ENCODE measurements at regions not wholly inside any gene's neighbourhood (a gene's known extent, or its start where the extent isn't known, plus 50 kb on each side); places are given as distances from the start of the nearest gene placed in this dataset.

DNA sequence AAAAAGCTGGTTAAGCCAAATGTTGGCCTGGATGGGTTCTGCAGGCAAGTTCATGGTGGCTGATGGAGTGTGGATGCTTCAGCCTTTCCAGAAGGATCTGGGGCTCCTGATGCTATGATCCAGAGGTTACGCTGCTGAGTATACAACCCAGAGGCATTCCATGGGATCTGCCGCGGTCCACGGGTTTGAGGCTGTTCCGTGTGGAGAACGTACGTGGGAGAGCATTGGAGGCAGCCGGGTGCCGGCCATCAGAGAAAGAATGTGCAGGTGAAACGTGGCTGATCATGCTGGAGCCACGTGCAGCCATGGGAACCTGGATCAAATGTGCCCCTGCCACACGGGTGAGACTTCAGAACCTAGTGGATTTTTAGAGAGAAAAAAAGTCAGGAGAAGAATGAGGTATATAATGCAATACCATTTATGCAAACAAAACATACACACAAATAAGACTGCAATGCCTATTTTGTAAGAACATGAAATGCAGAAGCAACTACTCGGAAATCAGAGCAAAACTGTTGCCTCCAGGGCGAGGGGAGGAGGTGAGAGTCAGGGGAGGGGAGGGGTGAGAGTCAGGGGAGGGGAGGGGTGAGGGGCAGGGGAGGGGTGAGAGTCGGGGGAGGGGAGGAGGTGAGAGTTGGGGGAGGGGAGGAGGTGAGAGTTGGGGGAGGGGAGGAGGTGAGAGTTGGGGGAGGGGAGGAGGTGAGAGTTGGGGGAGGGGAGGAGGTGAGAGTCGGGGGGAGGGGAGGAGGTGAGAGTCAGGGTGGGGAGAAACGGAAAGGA lies 116.5 kb upstream of the C1orf174 start:
- DNase-seq (ENCODE audit: low read depth, low spot score) = no peak

DNA sequence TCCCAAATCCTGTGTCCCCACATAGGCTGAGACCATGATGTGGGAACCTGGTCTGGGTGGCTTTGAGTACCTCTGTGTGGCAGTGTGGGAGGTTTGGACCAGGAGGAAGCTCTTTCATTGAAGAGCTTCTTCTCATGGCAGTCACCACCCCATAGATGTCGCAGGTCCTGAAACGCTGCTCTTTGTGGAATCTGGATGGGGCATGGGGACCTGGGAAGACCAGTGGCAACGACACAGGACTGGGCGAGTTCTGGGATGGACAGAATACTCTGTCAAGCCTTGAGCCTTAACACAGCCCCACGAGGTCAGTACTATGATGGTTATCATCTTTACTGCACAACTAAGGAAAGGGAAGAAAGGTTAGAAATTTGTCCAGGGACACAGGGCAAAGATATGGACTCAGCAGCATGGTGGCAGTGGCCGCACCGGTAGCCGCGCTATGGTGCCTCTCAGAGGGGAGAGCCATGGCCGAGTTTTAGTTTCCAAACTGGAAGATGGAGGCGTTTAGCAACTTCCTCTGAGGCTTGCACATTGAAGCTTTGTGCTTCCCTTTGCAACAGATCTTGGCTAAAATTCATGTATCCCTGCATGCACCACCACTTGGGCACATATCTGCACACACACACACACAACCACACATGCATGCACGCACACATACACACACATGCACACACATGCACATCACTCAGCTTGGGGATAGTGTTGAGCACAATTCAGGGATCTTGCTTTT lies 117.7 kb upstream of the C1orf174 start:
- DNase-seq (ENCODE audit: low read depth, low spot score) = no peak

DNA sequence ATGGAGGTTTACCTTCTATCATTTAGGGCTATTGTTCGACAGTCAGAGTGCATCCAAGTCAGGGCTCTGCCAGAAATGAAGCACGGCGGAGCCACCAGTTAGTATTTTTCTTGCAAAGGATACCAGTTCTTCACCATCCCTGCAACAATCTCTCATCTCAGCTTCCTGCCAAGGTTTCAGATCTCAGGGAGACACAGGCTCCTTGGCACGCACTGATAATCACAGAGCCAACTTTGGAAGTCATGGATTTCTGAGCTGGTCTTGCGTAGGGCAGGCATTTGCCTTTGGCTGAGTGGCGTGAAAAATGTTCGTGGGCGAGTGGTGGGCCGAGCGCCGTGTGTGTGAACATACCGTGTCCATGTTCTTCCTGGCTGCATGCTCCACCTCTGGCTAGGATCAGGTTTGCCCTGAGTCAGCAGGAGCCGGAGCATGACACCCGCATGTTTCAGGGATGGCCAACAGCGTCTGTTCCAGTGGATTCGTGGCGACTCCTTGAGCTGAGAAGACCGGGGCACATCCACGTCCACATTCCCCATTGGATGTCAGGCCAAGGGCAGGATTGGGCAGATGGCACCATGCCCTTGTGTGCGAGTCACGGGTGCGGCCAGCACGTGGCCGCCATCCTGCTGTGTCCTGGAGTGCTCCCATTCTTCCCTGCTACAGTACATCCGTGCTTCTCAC lies 118.5 kb upstream of the C1orf174 start:
- DNase-seq (ENCODE audit: low read depth, low spot score) = no peak

DNA sequence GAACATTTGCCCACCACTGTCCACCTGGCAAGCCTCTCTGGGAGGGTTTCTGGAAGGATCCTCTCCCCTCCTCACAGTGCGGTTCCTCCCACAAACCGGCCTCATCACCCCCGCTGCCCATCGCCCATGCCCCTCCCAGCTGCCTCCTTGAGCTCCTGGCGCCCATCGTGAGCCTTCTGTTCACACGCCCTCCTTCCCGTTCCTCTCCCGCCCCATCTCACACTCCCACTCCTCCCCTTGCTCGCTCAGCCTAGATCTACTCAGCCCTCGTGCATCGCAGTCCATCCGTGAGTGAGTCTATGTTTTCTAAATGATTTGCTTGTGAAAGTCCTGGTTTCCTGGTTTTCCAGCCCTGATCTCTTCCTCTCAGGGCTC lies 119.1 kb upstream of the C1orf174 start:
- DNase-seq (ENCODE audit: low read depth, low spot score) = no peak

DNA sequence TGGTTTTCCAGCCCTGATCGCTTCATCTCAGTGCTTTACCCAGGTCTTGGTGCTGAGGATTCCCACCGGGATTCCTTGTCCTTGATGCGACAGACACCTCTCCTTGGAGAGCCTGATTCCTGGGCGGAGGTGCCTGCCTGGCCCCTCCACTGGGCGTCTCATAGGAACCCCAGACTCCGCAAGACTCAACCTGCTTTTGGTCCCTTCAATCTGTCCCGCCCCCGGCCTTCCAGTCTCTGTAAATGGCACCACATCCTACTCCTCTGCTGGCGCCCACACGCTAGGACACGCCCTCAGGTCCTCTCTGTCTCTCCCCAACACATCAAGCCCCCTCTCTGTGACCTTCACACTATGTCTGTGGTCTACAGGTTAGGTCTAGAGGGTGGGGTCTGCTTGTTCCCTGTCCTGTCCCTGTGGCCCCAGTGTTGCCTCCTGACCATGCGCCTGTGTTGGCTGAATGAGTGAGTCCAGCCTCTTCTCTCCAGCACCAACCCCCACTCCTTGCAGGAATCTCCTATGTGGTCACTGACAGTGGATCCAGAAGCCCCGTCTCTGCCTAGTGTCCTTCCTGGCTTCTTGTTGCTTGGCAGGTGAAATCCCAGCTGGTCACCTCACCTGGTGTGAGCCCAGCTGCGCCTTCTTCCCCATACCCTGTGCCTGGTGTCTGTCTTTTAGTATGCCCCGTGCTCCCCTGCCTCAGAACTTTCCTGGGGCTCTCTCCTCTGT lies 119.7 kb upstream of the C1orf174 start:
- DNase-seq (ENCODE audit: low read depth, low spot score) = no peak

DNA sequence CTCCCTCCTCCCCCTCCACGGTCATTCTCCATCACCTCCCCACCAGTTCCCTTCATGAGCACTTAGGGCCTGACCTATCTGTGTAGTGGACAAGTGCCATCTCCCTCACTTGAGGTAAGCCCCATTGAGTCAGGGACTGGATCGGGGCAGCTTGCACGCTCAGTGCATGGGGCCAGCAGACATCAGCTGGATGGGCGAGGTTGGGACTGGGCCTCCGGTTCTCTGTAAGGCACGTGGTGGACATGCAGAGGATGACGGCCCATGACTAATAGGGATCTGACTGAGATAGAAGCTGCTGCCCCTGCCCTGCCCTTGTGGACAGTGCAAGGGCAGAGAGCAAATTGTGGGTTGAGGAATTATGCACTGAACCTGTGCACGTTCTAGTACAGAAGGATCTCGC lies 120.4 kb upstream of the C1orf174 start:
- no peak for DNase-seq (ENCODE audit: low read depth, low spot score)

DNA sequence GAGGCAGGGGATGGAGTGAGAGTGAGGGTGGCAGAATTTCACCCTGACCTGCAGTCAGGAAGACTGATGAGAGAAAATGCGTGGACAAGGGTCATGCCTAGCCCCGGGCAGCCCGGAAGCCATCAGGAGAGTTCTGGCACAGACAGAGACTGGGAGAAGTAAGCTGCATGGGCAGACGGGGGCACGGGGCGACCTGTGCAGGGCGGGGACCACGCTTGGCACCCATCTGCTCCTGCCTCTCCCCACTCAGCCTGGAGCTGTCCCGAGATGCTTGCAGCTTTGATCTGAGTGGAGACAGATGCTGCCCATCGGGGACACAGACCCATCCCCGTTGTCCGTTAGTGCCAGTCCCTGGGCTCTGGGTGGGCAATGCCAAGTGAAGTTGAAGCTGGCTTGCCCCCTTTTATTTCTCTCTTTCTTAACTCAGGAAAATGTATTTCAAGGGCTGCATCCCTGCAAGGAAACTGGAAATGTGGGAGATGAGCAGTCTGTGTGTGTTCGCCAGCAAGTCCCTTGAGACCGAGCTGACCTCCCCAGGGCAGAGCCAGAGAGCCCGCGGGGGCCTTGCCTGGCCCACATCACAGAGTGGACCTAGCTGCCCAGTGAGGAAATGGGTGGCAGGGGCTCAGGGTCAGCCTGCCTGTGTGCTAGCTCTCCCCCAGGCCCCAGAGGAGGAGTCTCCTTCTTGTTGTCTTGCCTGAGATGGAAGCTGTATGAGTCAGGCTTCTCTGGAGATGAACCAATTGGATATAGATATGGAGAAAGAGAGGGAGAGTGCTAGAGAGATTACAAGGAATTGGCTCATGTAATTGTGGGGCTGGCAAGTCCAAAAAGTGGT lies 121.3 kb upstream of the C1orf174 start:
- DNase-seq (ENCODE audit: low read depth, low spot score) = no peak

DNA sequence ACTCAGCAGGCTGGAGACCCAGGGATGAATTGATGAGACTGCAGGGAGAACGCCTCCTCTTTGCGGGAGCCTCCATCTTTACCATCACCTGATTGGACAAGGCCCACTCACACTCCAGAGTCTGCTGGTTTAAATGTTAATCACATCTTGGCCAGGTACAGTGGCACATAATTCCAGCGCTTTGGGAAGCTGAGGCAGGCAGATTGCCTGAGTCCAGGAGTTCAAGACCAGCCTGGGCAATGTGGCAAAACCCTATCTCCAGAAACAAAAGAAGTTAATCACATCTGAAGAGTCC lies 121.8 kb upstream of the C1orf174 start:
- DNase-seq (ENCODE audit: low read depth, low spot score) = no peak

DNA sequence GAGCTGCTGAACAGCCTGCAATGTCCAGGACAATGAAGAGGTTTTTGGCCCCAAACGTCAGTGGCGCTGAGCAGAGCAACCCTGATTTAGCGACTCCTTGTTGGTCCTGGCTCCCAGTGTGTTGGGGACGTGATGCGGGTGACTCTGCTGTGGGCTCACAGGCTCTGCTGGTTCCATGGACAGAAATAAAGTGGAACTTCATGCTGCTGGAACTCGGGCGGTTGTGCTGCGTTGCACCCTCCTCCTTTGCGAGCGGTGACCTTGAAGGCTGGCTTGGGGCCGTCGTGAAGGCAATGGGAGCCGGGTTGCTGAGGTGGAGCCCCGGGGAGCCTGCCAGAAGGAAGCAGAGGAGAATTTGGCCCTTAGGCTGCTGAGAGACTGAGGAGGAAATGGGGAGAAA lies 122.6 kb upstream of the C1orf174 start:
- no peak for DNase-seq (ENCODE audit: low read depth, low spot score)

DNA sequence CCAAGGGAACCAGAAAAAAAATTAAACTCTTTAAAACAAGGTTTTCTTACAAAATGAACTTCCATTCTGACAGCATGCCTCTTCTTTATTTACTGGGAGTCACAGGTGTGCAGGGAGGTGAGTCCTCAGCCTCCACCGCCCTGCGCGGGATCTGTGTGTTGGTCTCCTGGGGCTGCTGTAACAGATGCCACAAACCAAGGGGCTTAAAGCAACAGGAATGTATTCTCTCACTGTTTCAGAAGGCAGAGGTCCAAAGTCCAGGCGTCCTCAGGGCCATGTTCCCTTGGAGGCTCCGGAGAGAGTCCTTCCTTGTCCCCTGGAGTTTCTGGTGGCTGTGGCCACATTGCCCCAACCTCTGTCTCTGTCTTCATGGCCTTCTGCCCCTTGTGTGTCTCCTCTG lies 123.6 kb upstream of the C1orf174 start:
- no peak for DNase-seq (ENCODE audit: low read depth, low spot score)

DNA sequence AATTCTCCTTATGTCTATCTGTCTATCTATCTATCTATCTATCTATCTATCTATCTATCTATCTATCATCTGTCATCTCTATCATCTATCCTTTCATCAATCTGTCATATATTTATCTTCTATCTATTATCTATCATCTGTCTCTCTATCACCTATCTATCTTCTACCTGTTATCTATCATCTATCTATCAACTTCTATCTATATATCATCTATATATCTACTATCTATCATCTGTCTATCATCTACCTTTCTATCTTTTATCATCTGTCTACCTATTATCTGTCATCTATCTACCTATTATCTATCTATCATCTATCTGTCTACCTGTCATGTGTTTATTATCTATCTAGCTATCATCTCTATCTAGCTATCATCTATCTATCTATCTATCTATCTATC lies 124.7 kb upstream of the C1orf174 start:
- no peak for DNase-seq (ENCODE audit: low read depth, low spot score)

DNA sequence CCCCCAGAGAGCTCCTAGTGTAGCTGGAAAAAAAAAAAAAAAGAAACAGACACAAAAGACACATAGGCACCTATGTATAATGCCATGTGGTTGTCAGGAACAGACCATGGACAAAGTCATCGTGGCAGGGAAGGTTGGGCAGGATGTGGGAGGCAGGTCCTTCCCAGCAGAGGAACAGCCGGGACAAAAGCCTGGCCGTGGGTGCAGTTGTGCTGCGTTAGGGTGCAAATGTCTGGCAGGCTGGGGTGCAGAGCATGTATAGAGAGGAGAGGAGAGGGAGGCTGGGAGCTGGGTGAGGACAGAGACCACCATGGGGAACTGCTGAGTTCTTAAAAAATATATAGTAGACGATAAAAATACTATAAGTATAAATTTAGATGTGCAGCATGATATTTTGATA lies 125.7 kb upstream of the C1orf174 start:
- DNase-seq (ENCODE audit: low read depth, low spot score) = no peak

DNA sequence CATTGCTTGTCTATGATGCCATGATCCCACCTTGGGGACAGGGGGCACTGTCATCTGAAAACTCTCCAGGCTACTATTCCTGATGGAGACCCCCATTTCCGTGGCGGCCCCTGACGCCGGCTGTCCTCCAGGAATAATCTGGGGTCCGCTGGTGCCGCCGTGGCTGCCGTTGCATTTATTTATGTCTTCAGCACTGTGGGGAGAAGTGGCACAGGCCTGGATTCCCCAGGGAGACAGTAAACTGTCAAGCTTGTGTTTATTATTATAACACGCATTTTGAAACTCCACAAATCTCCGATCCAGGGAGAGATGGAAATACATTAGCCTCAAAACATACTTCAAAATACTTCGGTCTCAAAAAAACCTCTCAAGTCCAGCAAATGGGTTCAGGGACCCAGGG lies 126.9 kb upstream of the C1orf174 start:
- no peak for DNase-seq (ENCODE audit: low read depth, low spot score)

DNA sequence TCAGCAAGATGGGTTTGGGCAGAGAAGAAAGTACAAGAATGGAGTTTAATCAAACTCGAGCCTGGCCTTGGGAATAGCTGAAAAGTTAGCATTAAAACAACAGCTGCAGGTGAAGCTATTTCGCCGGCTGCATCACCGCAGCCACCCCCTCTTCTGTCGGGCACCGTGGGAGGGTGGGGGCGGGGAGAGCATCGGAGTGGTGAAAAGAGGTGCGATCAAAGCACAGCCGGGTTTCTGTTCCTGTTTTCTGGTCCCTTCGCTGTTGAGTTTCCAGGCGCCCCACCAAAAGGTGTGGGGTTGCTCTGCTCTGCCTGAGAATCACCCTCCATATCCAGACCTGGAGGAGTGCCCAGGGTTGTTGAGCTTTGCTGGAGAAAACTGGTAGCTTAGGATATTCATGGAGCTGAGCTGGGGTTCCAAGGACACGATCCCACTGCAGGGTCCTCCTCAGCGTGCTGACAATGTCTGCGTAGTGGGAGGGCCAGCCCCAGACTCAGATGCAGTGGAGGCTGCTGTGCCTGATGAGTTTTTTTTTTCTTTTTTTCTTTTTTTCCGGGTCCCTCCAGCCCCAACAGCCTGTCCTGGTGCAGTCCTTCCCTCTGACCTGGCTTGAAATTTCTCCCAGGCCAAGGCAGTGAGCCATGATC lies 127.5 kb upstream of the C1orf174 start:
- no peak for DNase-seq (ENCODE audit: low read depth, low spot score)

DNA sequence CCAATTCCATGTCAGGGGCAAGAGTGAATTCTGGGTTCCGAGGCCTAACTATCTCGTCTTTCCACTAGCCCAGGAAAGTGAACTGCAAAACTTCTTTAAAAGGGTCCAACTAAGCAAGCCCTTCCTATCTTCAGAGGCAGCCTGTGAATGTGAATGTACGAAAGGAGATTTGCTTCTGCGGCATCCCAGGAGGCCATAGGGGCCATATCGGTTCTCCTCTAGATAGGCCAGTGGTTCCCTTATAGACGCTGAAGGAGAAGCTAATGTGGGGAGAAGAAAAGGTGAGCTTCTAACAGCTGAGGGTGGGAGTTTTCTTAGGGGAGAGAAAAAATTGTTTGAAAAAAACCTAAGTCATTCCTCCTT lies 128.0 kb upstream of the C1orf174 start:
- DNase-seq (ENCODE audit: low read depth, low spot score) = no peak

DNA sequence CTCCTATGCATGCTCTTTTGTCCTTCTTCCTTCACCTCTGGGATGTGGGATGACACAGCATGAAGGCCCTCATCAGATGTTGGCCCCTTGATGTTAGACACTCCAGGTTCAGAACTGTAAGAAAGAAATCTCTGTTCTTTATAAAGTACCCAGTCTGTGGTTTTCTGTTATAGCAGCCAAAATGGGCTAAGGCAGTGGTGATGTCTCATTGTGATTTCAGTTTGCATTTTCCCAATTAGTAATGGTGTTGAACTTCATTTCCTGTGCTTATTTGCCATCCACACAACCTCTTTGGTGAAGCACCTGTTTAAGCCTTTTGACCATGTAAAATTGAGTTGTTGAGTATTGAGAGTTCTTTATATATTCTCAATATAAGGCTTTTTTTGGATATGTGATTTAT lies 129.3 kb upstream of the C1orf174 start:
- DNase-seq (ENCODE audit: low read depth, low spot score) = no peak

DNA sequence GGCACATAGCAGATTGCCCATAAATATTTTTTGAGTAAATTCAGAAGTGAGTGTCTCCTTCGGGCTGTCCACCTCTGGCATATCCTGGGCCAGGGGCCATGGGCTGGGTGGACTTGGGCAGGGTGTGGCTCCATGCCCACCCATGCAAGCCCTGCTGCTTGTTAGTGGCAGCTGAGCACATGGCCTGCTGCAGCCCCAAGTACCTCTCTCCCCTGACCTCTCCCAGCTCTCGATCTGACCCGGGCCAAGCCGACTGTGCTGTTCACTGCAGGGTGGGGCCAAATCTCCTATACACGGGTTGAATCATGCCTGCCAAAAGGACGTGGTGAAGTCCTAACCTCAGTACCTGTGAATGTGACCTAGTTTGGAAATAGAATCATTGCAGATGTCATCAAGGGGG lies 132.5 kb upstream of the C1orf174 start:
- no peak for DNase-seq (ENCODE audit: low read depth, low spot score)

DNA sequence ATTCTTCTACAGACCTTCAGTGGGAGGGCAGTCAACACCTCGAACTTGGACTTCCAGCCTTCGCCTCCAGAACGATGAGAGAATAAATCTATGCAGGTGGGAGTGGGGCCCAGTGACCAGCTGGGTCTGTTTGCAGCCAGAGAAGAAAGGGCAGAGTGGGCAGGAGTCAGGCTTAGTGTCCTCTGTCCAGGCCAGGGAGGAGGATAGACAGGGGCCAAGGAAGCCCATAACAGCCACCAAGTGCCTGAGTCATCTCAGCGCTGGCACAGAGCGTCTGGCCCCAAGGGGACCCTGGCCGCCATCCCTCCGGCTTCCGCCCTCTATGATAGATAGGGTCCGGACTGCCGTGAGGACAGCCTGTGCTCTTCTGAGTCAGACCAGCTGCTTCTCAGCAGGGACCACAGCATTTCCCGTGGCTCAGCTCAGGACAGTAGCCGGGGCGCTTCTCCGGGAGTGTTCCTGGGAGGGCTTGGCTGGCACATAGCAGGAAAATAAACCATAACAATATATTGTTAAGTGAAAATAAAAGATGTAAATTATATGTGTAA lies 133.1 kb upstream of the C1orf174 start:
- no peak for DNase-seq (ENCODE audit: low read depth, low spot score)

DNA sequence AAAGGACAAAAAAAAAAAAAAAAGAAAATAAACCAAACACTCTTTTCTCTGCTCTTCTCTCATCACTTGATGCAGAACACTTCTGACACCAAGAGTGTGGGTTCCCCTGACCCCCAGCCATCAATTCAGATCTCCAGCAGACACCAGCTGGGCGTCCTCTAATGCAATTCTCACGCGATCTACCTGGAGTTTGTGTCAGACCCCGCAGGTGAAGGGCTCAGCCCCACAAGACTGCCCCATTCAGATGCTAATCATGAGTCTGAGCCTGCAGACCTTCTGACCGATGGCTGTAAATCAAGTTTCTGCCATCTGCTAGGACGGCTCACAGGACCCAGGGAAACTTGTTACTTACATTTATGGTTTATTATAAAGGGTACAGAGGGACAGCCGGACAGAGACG lies 133.6 kb upstream of the C1orf174 start:
- no peak for DNase-seq (ENCODE audit: low read depth, low spot score)

DNA sequence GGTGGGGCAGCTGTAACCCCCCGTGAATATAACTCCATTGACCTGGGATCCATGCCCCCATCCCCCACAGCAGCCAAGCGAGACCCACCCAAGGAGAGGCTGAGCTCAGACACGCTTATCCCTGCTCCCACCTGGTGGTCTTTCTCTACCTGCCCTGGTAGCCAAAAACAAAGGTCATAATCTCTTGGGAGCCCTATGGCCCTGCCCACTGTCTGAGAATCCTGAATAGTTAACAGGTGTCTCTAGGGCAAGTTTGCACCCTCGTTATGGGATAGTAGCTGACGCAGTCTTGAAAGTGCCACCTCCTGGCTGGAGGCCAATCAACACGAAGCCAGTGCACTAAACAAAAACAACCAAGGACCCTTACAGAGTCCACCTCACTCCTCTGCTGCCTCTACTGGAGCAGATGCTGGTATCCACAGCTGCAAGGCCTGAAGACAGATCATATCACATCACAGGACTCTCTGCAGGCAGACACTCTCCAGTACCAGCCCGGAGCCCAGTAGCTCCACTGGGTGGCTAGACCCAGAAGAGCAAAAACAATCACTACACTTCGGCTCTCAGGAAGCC lies 134.3 kb upstream of the C1orf174 start:
- no peak for DNase-seq (ENCODE audit: low read depth, low spot score)

Measured in activated naive CD8-positive, alpha-beta T cell treated with anti-CD3 and anti-CD28 coated beads, Interleukin-2, amount 50 U/mL, for 16 hours (primary cell).